GM18508 (cell line): ENCODE measurements at regions not wholly inside any gene's neighbourhood (a gene's known extent, or its start where the extent isn't known, plus 50 kb on each side); places are given as distances from the start of the nearest gene placed in this dataset.

ENCODE experiments used
- ATAC-seq: cut with Tn5 transposase; IDR thresholded peaks from one replicate; pipeline ENCODE4 v1.9.1; 2021; ENCODE audit warnings: moderate number of reproducible peaks; ENCODE audit not compliant: insufficient read depth, unreplicated experiment

GRCh38 chr6:208364-208763 is 83.9 kb upstream of the DUSP22 start:
- ATAC-seq = no peak

- no peak for ATAC-seq
These were observed 83.3 kb upstream of the DUSP22 start for GRCh38 chr6:208938-209337.

- ATAC-seq = peak; percentile 72
These were observed 82.7 kb upstream of the DUSP22 start for GRCh38 chr6:209432-210103.

GRCh38 chr6:210104-210456 is 82.2 kb upstream of the DUSP22 start:
- ATAC-seq = no peak

GRCh38 chr6:210778-211374 is 81.4 kb upstream of the DUSP22 start:
- ATAC-seq = no peak

GRCh38 chr6:211871-212497 is 80.3 kb upstream of the DUSP22 start:
- ATAC-seq = no peak

- no peak for ATAC-seq
These were observed 79.0 kb upstream of the DUSP22 start for GRCh38 chr6:213284-213683.

- no peak for ATAC-seq
These were observed 77.9 kb upstream of the DUSP22 start for GRCh38 chr6:214428-214827.

GRCh38 chr6:215335-216034 is 76.8 kb upstream of the DUSP22 start:
- ATAC-seq = no peak

- ATAC-seq = no peak
These were observed 75.1 kb upstream of the DUSP22 start for GRCh38 chr6:217048-217659.

- no peak for ATAC-seq
These were observed 73.9 kb upstream of the DUSP22 start for GRCh38 chr6:218153-219018.

GRCh38 chr6:219019-219570 is 73.2 kb upstream of the DUSP22 start:
- ATAC-seq = no peak

GRCh38 chr6:219641-220198 is 72.6 kb upstream of the DUSP22 start:
- ATAC-seq = no peak

GRCh38 chr6:220312-220711 is 72.0 kb upstream of the DUSP22 start:
- no peak for ATAC-seq

- ATAC-seq = no peak
These were observed 71.4 kb upstream of the DUSP22 start for GRCh38 chr6:220721-221475.

- ATAC-seq = no peak
These were observed 70.5 kb upstream of the DUSP22 start for GRCh38 chr6:221531-222349.

- no peak for ATAC-seq
These were observed 69.8 kb upstream of the DUSP22 start for GRCh38 chr6:222468-222867.

GRCh38 chr6:223136-223535 is 69.2 kb upstream of the DUSP22 start:
- ATAC-seq = no peak
